H1 (cell line): ENCODE measurements at regions not wholly inside any gene's neighbourhood (a gene's known extent, or its start where the extent isn't known, plus 50 kb on each side); places are given as distances from the start of the nearest gene placed in this dataset.

Experiments
- CTCF ChIA-PET: fragments of 300-600 bp; sonication (Branson Sonifier 250); formaldehyde crosslinking; loops from one replicate; lab custom pipeline; 2021; ENCODE audit not compliant: partially characterized antibody; lab: Charles Lee
- POLR2A ChIA-PET: fragments of 300-600 bp; sonication (Branson Sonifier 250); formaldehyde crosslinking; loops from one replicate; lab custom pipeline; 2021; ENCODE audit warnings: inconsistent platforms; ENCODE audit not compliant: partially characterized antibody; lab: Charles Lee
- DNase-seq, 2 experiments: peaks; one replicate each; pipeline versions ENCODE4 v3.0.0 to v3.0.0-alpha.2; 2010 to 2022; ENCODE audit warnings: low spot score in 2 of 2, low read depth in 1 of 2, mixed read lengths in 1 of 2
- FAIRE-seq: peaks from 2 replicates; lab custom pipeline; 2011; peaks lifted over from hg19 to GRCh38; lab: Jason Lieb, UNC
- H2AFZ ChIP-seq: 2 replicates; pipeline ENCODE4 v1.8.1; 2012; ENCODE audit warnings: low read length, inconsistent platforms
- H2AK5ac ChIP-seq: 2 replicates; pipeline ENCODE4 v1.6.1; 2013; ENCODE audit warnings: low read depth, low read length
- H2BK120ac ChIP-seq: replicated peaks from 2 replicates; pipeline ENCODE3; 2013; ENCODE audit warnings: low read depth, low read length, inconsistent platforms
- H2BK12ac ChIP-seq: 2 replicates; pipeline ENCODE4 v1.6.1; 2013; ENCODE audit warnings: low read depth, low read length
- H2BK15ac ChIP-seq: 2 replicates; pipeline ENCODE4 v1.6.1; 2013; ENCODE audit warnings: low read length
- H2BK20ac ChIP-seq: 2 replicates; pipeline ENCODE4 v1.6.1; 2013; ENCODE audit warnings: low read length
- H2BK5ac ChIP-seq: 2 replicates; pipeline ENCODE4 v1.6.1; 2013; ENCODE audit warnings: low read depth, low read length
- H3K14ac ChIP-seq: 2 replicates; pipeline ENCODE4 v1.6.1; 2013; ENCODE audit warnings: inconsistent platforms; ENCODE audit not compliant: insufficient read length
- H3K18ac ChIP-seq: 2 replicates; pipeline ENCODE4 v1.6.1; 2013; ENCODE audit warnings: low read length; ENCODE audit errors: extremely low read depth
- H3K23ac ChIP-seq: 2 replicates; pipeline ENCODE4 v1.6.1; 2013; ENCODE audit warnings: inconsistent platforms; ENCODE audit not compliant: insufficient read length
- H3K23me2 ChIP-seq: 2 replicates; pipeline ENCODE4 v1.6.1; 2013; ENCODE audit warnings: low read depth, low read length
- H3K27ac ChIP-seq: 2 replicates; pipeline ENCODE4 v1.6.1; 2011; ENCODE audit warnings: low read depth, low read length, inconsistent platforms
- H3K27me3 ChIP-seq, 4 experiments: replicated peaks in 1 of 4; 1 replicate in 1 of 4; 2 replicates in 3 of 4; pipeline versions ENCODE4 v1.6.1 to v1.8.1; 2011 to 2013; ENCODE audit warnings: low read length in 3 of 4, mild to moderate bottlenecking in 3 of 4, inconsistent platforms in 2 of 4, mixed read lengths in 2 of 4, moderate library complexity in 1 of 4; ENCODE audit not compliant: control insufficient read depth in 3 of 4, insufficient read depth in 3 of 4; ENCODE audit errors: extremely low read depth in 1 of 4
- H3K36me3 ChIP-seq, 4 experiments: 2 replicates each; pipeline versions ENCODE4 v1.6.1 to v1.8.1; 2011 to 2013; ENCODE audit warnings: mild to moderate bottlenecking in 4 of 4, low read length in 3 of 4, moderate library complexity in 2 of 4, control low read depth in 1 of 4, inconsistent platforms in 1 of 4; ENCODE audit not compliant: insufficient read depth in 4 of 4, control insufficient read depth in 2 of 4
- H3K4ac ChIP-seq: replicated peaks from 2 replicates; pipeline ENCODE3; 2013; ENCODE audit warnings: low read length, low read depth, mixed read lengths, inconsistent platforms; ENCODE audit not compliant: insufficient read length
- H3K4me1 ChIP-seq, 4 experiments: replicated peaks in 1 of 4; 1 replicate in 1 of 4; 2 replicates in 3 of 4; pipeline versions ENCODE4 v1.6.1 to v1.8.1; 2011 to 2013; ENCODE audit warnings: low read length in 3 of 4, inconsistent platforms in 2 of 4, mixed read lengths in 1 of 4; ENCODE audit not compliant: insufficient read depth in 4 of 4, control insufficient read depth in 3 of 4
- H3K4me2 ChIP-seq, 2 experiments: 2 replicates each; pipeline versions ENCODE4 v1.6.1 to v1.8.1; 2011 to 2013; ENCODE audit warnings: low read depth in 2 of 2, low read length in 2 of 2, control low read depth in 1 of 2, inconsistent platforms in 1 of 2, mild to moderate bottlenecking in 1 of 2; ENCODE audit not compliant: insufficient read depth in 1 of 2
- H3K4me3 ChIP-seq, 4 experiments: fragments of 200-600, 300-600 bp in 1 of 4; sonication (generic), shearing (Covaris generic), sonication (Bioruptor Twin) in 1 of 4; 2 replicates each; pipeline versions ENCODE4 v1.5.1 to v1.8.1; 2011 to 2016; ENCODE audit warnings: low read length in 4 of 4, low read depth in 3 of 4, control low read depth in 2 of 4, inconsistent platforms in 2 of 4, mild to moderate bottlenecking in 2 of 4, mixed read lengths in 1 of 4, moderate library complexity in 1 of 4; ENCODE audit not compliant: insufficient read depth in 2 of 4; ENCODE audit errors: extremely low read depth in 1 of 4
- H3K56ac ChIP-seq: replicated peaks from 2 replicates; pipeline ENCODE3; 2013; ENCODE audit warnings: low read depth, mild to moderate bottlenecking, mixed read lengths, low read length, inconsistent platforms; ENCODE audit not compliant: insufficient read length
- H3K79me1 ChIP-seq: 2 replicates; pipeline ENCODE4 v1.6.1; 2013; ENCODE audit warnings: low read depth, low read length, control low read depth
- H3K79me2 ChIP-seq, 2 experiments: 2 replicates each; pipeline versions ENCODE4 v1.6.1 to v1.8.1; 2012 to 2013; ENCODE audit warnings: low read length in 2 of 2, mild to moderate bottlenecking in 2 of 2, inconsistent platforms in 1 of 2; ENCODE audit not compliant: insufficient read depth in 2 of 2, control insufficient read depth in 1 of 2
- H3K9ac ChIP-seq, 4 experiments: replicated peaks in 1 of 4; 1 replicate in 1 of 4; 2 replicates in 3 of 4; pipeline versions ENCODE4 v1.6.1 to v1.8.1; 2011 to 2013; ENCODE audit warnings: low read depth in 3 of 4, low read length in 3 of 4, control low read depth in 2 of 4, mild to moderate bottlenecking in 2 of 4, moderate library complexity in 2 of 4, inconsistent platforms in 1 of 4; ENCODE audit errors: extremely low read depth in 1 of 4
- H3K9me3 ChIP-seq, 2 experiments: 2 replicates each; pipeline versions ENCODE4 v1.6.1 to v1.8.1; 2012 to 2013; ENCODE audit warnings: mild to moderate bottlenecking in 2 of 2, moderate library complexity in 2 of 2, control low read depth in 1 of 2, inconsistent platforms in 1 of 2, low read depth in 1 of 2, low read length in 1 of 2, mixed read lengths in 1 of 2; ENCODE audit not compliant: insufficient read depth in 2 of 2
- H4K20me1 ChIP-seq, 2 experiments: replicated peaks in 1 of 2; 2 replicates each; pipeline versions ENCODE3 to v1.8.1; 2011 to 2013; ENCODE audit warnings: inconsistent platforms in 2 of 2, low read length in 2 of 2, mild to moderate bottlenecking in 1 of 2; ENCODE audit not compliant: insufficient read depth in 2 of 2, control insufficient read depth in 1 of 2
- H4K5ac ChIP-seq: 2 replicates; pipeline ENCODE4 v1.6.1; 2013; ENCODE audit warnings: low read length, low read depth, mixed read lengths, inconsistent platforms; ENCODE audit not compliant: insufficient read length
- H4K8ac ChIP-seq: 2 replicates; pipeline ENCODE4 v1.8.0; 2013; ENCODE audit warnings: mild to moderate bottlenecking, moderate library complexity, low read length, inconsistent platforms; ENCODE audit not compliant: insufficient read depth; ENCODE audit errors: extremely low read depth
- H4K91ac ChIP-seq: replicated peaks from 2 replicates; pipeline ENCODE3; 2013; ENCODE audit warnings: low read length, mixed read lengths, inconsistent platforms; ENCODE audit not compliant: insufficient read length
- BACH1 ChIP-seq: IDR thresholded peaks from 2 replicates; pipeline ENCODE4 v1.6.1; 2012; ENCODE audit warnings: low read length, improper control_type of control experiment
- CBX5 ChIP-seq: fragments of 300-800, 300-1000 bp; sonication (generic); IDR thresholded peaks from 2 replicates; pipeline ENCODE4 v1.7.1; 2016; ENCODE audit warnings: antibody characterized with exemption, low read length, low read depth
- CREB1 ChIP-seq: IDR thresholded peaks from 2 replicates; pipeline ENCODE4 v1.6.1; 2012; ENCODE audit warnings: inconsistent platforms
- JUND ChIP-seq: IDR thresholded peaks from 2 replicates; pipeline ENCODE4 v1.6.1; 2011; ENCODE audit warnings: mild to moderate bottlenecking, improper control_type of control experiment, low read length
- NANOG ChIP-seq: IDR thresholded peaks from 2 replicates; pipeline ENCODE4 v1.6.1; 2011; ENCODE audit warnings: low read length, low read depth, mild to moderate bottlenecking, inconsistent platforms; ENCODE audit not compliant: insufficient read depth, poor library complexity, severe bottlenecking
- POLR2A ChIP-seq, 2 experiments: IDR thresholded peaks; 1 replicate in 1 of 2; 2 replicates in 1 of 2; pipeline ENCODE4 v1.6.1; 2011; ENCODE audit warnings: low read depth in 2 of 2, low read length in 2 of 2, mild to moderate bottlenecking in 2 of 2; ENCODE audit errors: control extremely low read depth in 1 of 2
- POU5F1 ChIP-seq: IDR thresholded peaks from 2 replicates; pipeline ENCODE4 v1.6.1; 2011; ENCODE audit warnings: low read depth, mild to moderate bottlenecking, low read length, moderate library complexity
- SAP30 ChIP-seq: fragments of 300-600 bp; sonication (generic); IDR thresholded peaks from 2 replicates; pipeline ENCODE4 v1.7.1; 2012; ENCODE audit warnings: low read length, moderate library complexity, mild to moderate bottlenecking, inconsistent platforms; ENCODE audit not compliant: insufficient read depth, insufficient replicate concordance
- SP1 ChIP-seq: IDR thresholded peaks from 2 replicates; pipeline ENCODE4 v1.6.1; 2011; ENCODE audit warnings: low read depth, low read length
- TAF7 ChIP-seq: optimal IDR thresholded peaks from 2 replicates; pipeline ENCODE3; 2011; ENCODE audit warnings: low read depth, mild to moderate bottlenecking, inconsistent platforms, low read length, moderate library complexity, borderline replicate concordance
- USF2 ChIP-seq: IDR thresholded peaks from 2 replicates; pipeline ENCODE4 v1.6.1; 2011; ENCODE audit warnings: low read length, improper control_type of control experiment
- WGBS, 2 experiments: shearing (Covaris generic) in 1 of 2; methylation state at CpG; one replicate each; pipeline versions ENCODE4 v1.1.6 to v1.1.7; 2013 to 2015; ENCODE audit warnings: low lambda C conversion rate in 2 of 2, mixed read lengths in 2 of 2, inconsistent platforms in 1 of 2, low coverage in 1 of 2, missing lambda C conversion rate in 1 of 2; ENCODE audit not compliant: insufficient replicate concordance in 2 of 2, insufficient coverage in 1 of 2, insufficient read length in 1 of 2; ENCODE audit errors: extremely low coverage in 1 of 2, missing lambda C conversion rate in 1 of 2; 5-methylcytosine and 5-hydroxymethylcytosine counted together

GRCh38 chr14:52166822-52167221 lies 98.0 kb upstream of the NID2 start:
- H3K27ac ChIP-seq, result no peak overlapping the region
- H2AFZ ChIP-seq, result no peak overlapping the region
- H4K5ac ChIP-seq, result no peak overlapping the region
- H2BK15ac ChIP-seq, result no peak overlapping the region
- no peaks in the 10 kb centered on the region for H3K36me3 ChIP-seq
- H4K91ac ChIP-seq, result no peak overlapping the region
- H3K79me2 ChIP-seq, result no peaks in the 10 kb centered on the region
- H3K4me1 ChIP-seq, result no peaks in the 10 kb centered on the region
- DNase-seq (no peak), FAIRE-seq (no peak)
- no peak overlapping the region for H2AK5ac ChIP-seq
- no peak overlapping the region for H3K4me3 ChIP-seq
- no peaks in the 10 kb centered on the region for H4K20me1 ChIP-seq
- H2BK120ac ChIP-seq, result no peak overlapping the region
- no peak overlapping the region for H2BK12ac ChIP-seq
- no peaks in the 10 kb centered on the region for H3K23me2 ChIP-seq
- no peaks in the 10 kb centered on the region for H3K27me3 ChIP-seq
- ChIA-PET POLR2A (no interaction called here), CTCF (no interaction called here)
- H3K9me3 ChIP-seq, result peaks cover 7 to 19% of the 10 kb centered on the region in 2 experiments; a peak in 2 of 4 replicates
- H3K14ac ChIP-seq, result no peak overlapping the region
- no peak for TF ChIP-seq CREB1
- TF ChIP-seq CBX5, result no peak
- no peak for TF ChIP-seq POLR2A (IDR thresholded peaks at IDR 0.05; ENCODE audit: control extremely low read depth in 1 of 2, low read depth in 2 of 2, low read length in 2 of 2)
- TF ChIP-seq SAP30, result no peak
- no peak for TF ChIP-seq TAF7
- no peak for TF ChIP-seq SP1
- TF ChIP-seq USF2, result no peak
- TF ChIP-seq BACH1, result no peak
- no peak for TF ChIP-seq POU5F1
- no peak for TF ChIP-seq JUND
- TF ChIP-seq NANOG, result no peak
- no peak overlapping the region for H3K4ac ChIP-seq
- H3K79me1 ChIP-seq, result no peaks in the 10 kb centered on the region
- H3K4me2 ChIP-seq, result no peak overlapping the region
- WGBS, 2 experiments, result 91% methylated on average over 10 of the region's 11 CpGs; no CpG with 5 or more reads in 1 of the 2 experiments
- H3K18ac ChIP-seq, result no peak overlapping the region
- H3K23ac ChIP-seq, result no peak overlapping the region
- H3K9ac ChIP-seq, result no peak overlapping the region
- H2BK5ac ChIP-seq, result no peak overlapping the region
- no peak overlapping the region for H4K8ac ChIP-seq
- H2BK20ac ChIP-seq, result no peak overlapping the region
- no peak overlapping the region for H3K56ac ChIP-seq
